Peyer's patch (tissue), 4 donors: ENCODE measurements at regions not wholly inside any gene's neighbourhood (a gene's known extent, or its start where the extent isn't known, plus 50 kb on each side); places are given as distances from the start of the nearest gene placed in this dataset.

Experiments used
- DNase-seq, 3 donors: peaks; one replicate each; pipeline ENCODE4 v3.0.0-alpha.2; 2017 to 2019
- H3K27ac ChIP-seq, 4 donors: fragments of 200-600 bp; sonication (generic); one replicate each; pipeline ENCODE4 v1.5.1; 2016 to 2019
- H3K27me3 ChIP-seq, 2 donors: fragments of 200-600 bp; sonication (generic); one replicate each; pipeline ENCODE4 v1.5.1; 2019
- H3K36me3 ChIP-seq, 3 donors: fragments of 200-600 bp; sonication (generic); one replicate each; pipeline ENCODE4 v1.5.1; 2016 to 2019
- H3K4me1 ChIP-seq, 4 donors: fragments of 200-600 bp; sonication (generic); one replicate each; pipeline ENCODE4 v1.5.1; 2016 to 2019
- H3K4me3 ChIP-seq, 4 donors: fragments of 200-600 bp; sonication (generic); 1 replicate in 3 of 4; 2 replicates in 1 of 4; pipeline ENCODE4 v1.5.1; 2016 to 2019; ENCODE audit warnings: mild to moderate bottlenecking in 1 of 4
- H3K9me3 ChIP-seq, 4 donors: fragments of 200-600 bp; sonication (generic); one replicate each; pipeline ENCODE4 v1.5.1; 2016 to 2019; ENCODE audit warnings: mild to moderate bottlenecking in 1 of 4
- CTCF ChIP-seq, 6 experiments: fragments of 450-650 bp in 4 of 6; fragments of 200-600 bp in 2 of 6; sonication (generic) in 1 of 6; IDR thresholded peaks; one replicate each; pipeline ENCODE4 v1.5.1; 2017 to 2019; ENCODE audit warnings: antibody characterized with exemption in 6 of 6, mild to moderate bottlenecking in 3 of 6, moderate library complexity in 1 of 6
- POLR2A ChIP-seq, 2 donors: fragments of 450-650 bp; IDR thresholded peaks; one replicate each; pipeline ENCODE4 v1.5.1; 2017; ENCODE audit warnings: antibody characterized with exemption in 2 of 2, mild to moderate bottlenecking in 2 of 2, moderate library complexity in 2 of 2

DNA sequence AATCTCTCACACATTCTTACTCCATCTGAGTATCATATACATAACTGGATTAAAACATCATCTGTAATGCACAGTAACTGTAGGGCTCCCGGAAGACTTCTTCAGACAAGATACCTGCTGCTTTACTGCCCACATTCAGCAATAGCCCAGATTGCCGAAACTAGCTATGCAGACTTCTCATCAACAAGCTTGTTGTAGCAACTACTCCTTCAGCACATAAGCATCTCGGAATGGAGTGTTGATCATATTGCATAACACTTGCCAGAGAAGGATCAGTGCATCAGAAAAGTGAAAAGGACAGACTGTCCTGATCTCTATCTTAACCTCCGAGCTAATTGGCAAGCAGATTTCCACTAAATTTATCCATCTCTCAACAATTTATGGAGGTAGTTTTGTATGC is 354.6 kb upstream of the C1orf87 start:
- no peaks in the 10 kb centered on the region for H3K4me1 ChIP-seq
- DNase-seq: no peak
- H3K27ac ChIP-seq: peak overlapping the region in 2 of 4 donors; percentile 21
- H3K36me3 ChIP-seq: no peaks in the 10 kb centered on the region
- H3K9me3 ChIP-seq: no peaks in the 10 kb centered on the region
- no peaks in the 10 kb centered on the region for H3K27me3 ChIP-seq
- no peak overlapping the region for H3K4me3 ChIP-seq
- TF ChIP-seq POLR2A (IDR thresholded peaks at IDR 0.05) (no peak), CTCF (IDR thresholded peaks at IDR 0.05) (no peak)

GRCh38 chr1:60427701-60428100 is 354.1 kb upstream of the C1orf87 start:
- Histone ChIP-seq H3K27me3 (no peaks in the 10 kb centered on the region), H3K36me3 (no peaks in the 10 kb centered on the region), H3K9me3 (no peaks in the 10 kb centered on the region), H3K4me1 (no peaks in the 10 kb centered on the region), H3K27ac (peak overlapping the region in 2 of 4 donors; percentile 21), H3K4me3 (no peak overlapping the region)
- no peak for TF ChIP-seq CTCF (IDR thresholded peaks at IDR 0.05)
- TF ChIP-seq POLR2A (IDR thresholded peaks at IDR 0.05): no peak
- DNase-seq: no peak

DNA sequence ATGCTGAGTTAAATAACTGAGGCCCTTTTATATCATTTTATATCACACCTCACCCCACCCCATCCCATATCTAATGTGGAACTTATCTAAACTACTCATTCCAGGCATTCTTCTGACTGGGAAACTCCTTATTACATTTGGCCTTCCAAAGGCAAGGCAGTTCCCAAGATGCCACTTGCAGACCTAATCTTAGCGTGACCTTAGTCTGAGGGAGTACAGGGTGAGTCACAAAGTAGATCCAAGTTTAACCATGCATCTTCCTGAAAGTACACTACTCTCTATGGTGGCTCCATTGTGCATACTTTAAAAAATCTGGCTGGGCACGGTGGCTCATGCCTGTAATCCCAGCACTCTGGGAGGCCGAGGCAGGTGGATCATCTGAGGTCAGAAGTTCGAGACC is 353.6 kb upstream of the C1orf87 start:
- H3K27me3 ChIP-seq: no peaks in the 10 kb centered on the region
- H3K36me3 ChIP-seq: no peaks in the 10 kb centered on the region
- no peaks in the 10 kb centered on the region for H3K4me1 ChIP-seq
- TF ChIP-seq POLR2A (IDR thresholded peaks at IDR 0.05): no peak
- TF ChIP-seq CTCF (IDR thresholded peaks at IDR 0.05): no peak
- no peak overlapping the region for H3K4me3 ChIP-seq
- no peak overlapping the region for H3K27ac ChIP-seq
- no peaks in the 10 kb centered on the region for H3K9me3 ChIP-seq
- DNase-seq: no peak

DNA sequence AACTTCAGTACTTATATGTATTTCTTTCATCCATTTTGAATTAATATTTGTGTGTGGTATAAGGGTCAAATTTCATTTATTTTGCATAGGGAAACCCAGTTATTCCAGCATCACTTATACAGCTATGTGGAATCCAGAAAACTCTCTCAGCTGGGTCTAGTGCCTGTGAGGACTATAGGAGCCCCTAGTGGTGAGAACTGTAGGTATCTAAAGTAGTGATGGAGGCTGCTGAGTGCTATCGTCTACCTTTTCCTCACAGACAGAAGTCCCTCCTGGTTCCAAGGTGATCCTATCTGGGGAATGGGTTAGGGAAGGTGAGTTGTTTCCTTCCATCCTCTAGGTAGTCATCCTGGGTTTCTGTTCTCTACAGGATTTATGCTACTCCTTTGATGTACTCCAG is 352.0 kb upstream of the C1orf87 start:
- H3K36me3 ChIP-seq: no peaks in the 10 kb centered on the region
- H3K4me1 ChIP-seq: no peaks in the 10 kb centered on the region
- peak in 1 of 6 experiments; percentile 9 for TF ChIP-seq CTCF (IDR thresholded peaks at IDR 0.05)
- no peak for TF ChIP-seq POLR2A (IDR thresholded peaks at IDR 0.05)
- no peak overlapping the region for H3K4me3 ChIP-seq
- no peaks in the 10 kb centered on the region for H3K9me3 ChIP-seq
- no peak overlapping the region for H3K27ac ChIP-seq
- no peak for DNase-seq
- no peaks in the 10 kb centered on the region for H3K27me3 ChIP-seq

DNA sequence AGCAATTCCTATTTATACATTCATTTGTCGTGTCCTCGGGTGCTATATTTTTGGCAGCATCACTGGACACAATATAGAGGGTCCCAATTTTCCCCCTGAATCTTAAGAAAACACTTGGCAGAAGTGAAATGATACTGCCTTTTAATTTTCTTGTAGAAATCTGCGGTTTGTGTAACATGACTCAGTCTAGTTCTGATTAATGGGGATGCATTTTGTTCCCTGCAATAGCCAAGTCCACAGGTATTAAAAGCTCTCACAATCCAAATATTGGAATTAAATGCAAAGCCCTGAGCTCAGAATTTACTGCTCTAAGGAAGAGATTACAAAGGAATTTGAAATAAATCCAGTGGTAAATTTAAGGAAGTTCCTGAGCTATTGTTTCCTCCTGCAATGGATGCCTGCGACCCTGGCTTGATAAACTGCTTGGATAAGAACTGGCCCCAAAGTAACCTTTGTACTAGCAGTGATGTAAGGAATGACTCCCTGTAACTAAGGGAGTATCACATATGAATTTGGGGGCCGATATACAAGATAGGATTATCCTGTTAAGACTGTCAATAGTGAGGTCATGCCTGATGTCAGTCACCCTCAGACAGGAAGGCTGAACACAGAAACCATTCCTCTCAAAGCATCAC is 349.7 kb upstream of the C1orf87 start:
- H3K27ac ChIP-seq: no peak overlapping the region
- DNase-seq: no peak
- no peaks in the 10 kb centered on the region for H3K9me3 ChIP-seq
- no peaks in the 10 kb centered on the region for H3K4me1 ChIP-seq
- TF ChIP-seq CTCF (IDR thresholded peaks at IDR 0.05) (no peak), POLR2A (IDR thresholded peaks at IDR 0.05) (no peak)
- no peaks in the 10 kb centered on the region for H3K27me3 ChIP-seq
- no peaks in the 10 kb centered on the region for H3K36me3 ChIP-seq
- H3K4me3 ChIP-seq: no peak overlapping the region

DNA sequence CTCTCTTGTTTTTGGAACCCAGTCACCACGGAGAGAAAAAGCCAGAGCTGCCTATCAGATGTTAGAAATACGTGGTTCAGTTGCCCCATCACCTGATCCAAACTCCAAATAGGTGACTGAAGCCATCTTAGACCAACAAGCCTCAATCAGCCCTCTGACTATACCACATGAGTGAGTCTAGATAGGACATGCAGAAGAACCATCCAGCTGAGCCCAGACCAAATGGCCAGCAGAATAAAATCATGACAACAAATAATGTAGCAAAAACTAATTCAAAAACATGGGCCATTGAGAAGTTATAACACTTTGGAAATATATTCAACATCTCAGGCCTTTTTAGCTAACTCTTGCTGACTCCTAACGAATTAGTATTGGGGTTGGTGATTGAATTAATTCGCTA is 348.4 kb upstream of the C1orf87 start:
- TF ChIP-seq CTCF (IDR thresholded peaks at IDR 0.05) (no peak), POLR2A (IDR thresholded peaks at IDR 0.05) (no peak)
- H3K9me3 ChIP-seq: no peaks in the 10 kb centered on the region
- H3K27ac ChIP-seq: no peak overlapping the region
- DNase-seq: no peak
- H3K27me3 ChIP-seq: no peaks in the 10 kb centered on the region
- H3K36me3 ChIP-seq: no peaks in the 10 kb centered on the region
- no peaks in the 10 kb centered on the region for H3K4me1 ChIP-seq
- H3K4me3 ChIP-seq: no peak overlapping the region
